SK-N-SH (cell line): ENCODE measurements at regions not wholly inside any gene's neighbourhood (a gene's known extent, or its start where the extent isn't known, plus 50 kb on each side); places are given as distances from the start of the nearest gene placed in this dataset.

Source experiments
- FOXJ3 ChIP-seq: sonication (generic); formaldehyde crosslinking; IDR thresholded peaks from 2 replicates; pipeline ENCODE4 v1.5.1; 2020; ENCODE audit warnings: mild to moderate bottlenecking, missing genetic modification reagents
- GATA2 ChIP-seq: sonication (generic); formaldehyde crosslinking; IDR thresholded peaks from 2 replicates; pipeline ENCODE4 v1.5.0; 2020; ENCODE audit warnings: mild to moderate bottlenecking, missing genetic modification reagents
- JUND ChIP-seq: IDR thresholded peaks from 2 replicates; pipeline ENCODE4 v1.4.0; 2012
- MXI1 ChIP-seq: IDR thresholded peaks from 2 replicates; pipeline ENCODE4 v1.6.1; 2012; ENCODE audit warnings: mild to moderate bottlenecking, low read depth, low read length, improper control_type of control experiment
- TAF1 ChIP-seq: IDR thresholded peaks from 2 replicates; pipeline ENCODE4 v1.6.1; 2012; ENCODE audit warnings: low read depth, mild to moderate bottlenecking, low read length, moderate library complexity, borderline replicate concordance
- TF ChIP-seq, protein P1 (sequence below): fragments of 200-600 bp; sonication (generic); IDR thresholded peaks from 2 replicates; pipeline ENCODE4 v1.6.1; 2017; ENCODE audit warnings: antibody characterized with exemption, mild to moderate bottlenecking, moderate library complexity
- TF ChIP-seq, protein P2 (sequence below): IDR thresholded peaks from 2 replicates; pipeline ENCODE4 v1.4.0; 2012; ENCODE audit warnings: low read depth, borderline replicate concordance
- TF ChIP-seq, protein P3 (sequence below): IDR thresholded peaks from 2 replicates; pipeline ENCODE4 v1.6.1; 2012; ENCODE audit warnings: mild to moderate bottlenecking, low read depth, low read length, moderate library complexity
- TF ChIP-seq, protein P4 (sequence below): IDR thresholded peaks from 2 replicates; pipeline ENCODE4 v1.4.0; 2012; ENCODE audit warnings: low read depth, borderline replicate concordance

DNA sequence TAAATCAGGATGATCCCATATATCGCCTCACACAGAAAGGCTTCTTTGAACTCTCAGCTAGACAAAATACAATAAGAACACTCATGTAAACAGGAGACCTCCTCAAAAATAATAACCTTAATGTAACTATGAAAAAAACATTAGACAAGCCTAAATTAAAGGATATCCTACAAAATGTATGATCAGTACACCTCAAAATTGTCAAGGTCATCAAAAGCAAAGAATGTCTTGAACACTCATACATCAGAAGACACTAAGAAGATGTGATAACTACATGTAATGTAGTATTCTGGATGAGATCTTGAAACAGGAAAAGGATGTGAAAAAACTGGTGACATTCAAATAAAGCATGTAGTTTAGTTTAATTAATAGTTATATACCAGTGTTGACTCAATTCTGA, 616.8 kb upstream of the ZEB2 start:
- TF ChIP-seq, protein P1, sequence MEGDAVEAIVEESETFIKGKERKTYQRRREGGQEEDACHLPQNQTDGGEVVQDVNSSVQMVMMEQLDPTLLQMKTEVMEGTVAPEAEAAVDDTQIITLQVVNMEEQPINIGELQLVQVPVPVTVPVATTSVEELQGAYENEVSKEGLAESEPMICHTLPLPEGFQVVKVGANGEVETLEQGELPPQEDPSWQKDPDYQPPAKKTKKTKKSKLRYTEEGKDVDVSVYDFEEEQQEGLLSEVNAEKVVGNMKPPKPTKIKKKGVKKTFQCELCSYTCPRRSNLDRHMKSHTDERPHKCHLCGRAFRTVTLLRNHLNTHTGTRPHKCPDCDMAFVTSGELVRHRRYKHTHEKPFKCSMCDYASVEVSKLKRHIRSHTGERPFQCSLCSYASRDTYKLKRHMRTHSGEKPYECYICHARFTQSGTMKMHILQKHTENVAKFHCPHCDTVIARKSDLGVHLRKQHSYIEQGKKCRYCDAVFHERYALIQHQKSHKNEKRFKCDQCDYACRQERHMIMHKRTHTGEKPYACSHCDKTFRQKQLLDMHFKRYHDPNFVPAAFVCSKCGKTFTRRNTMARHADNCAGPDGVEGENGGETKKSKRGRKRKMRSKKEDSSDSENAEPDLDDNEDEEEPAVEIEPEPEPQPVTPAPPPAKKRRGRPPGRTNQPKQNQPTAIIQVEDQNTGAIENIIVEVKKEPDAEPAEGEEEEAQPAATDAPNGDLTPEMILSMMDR, result no peak
- TF ChIP-seq GATA2 (CRISPR knock-in tag), result no peak
- TF ChIP-seq JUND, result no peak
- TF ChIP-seq TAF1, result no peak
- no peak for TF ChIP-seq FOXJ3 (CRISPR knock-in tag)
- TF ChIP-seq, protein P2, sequence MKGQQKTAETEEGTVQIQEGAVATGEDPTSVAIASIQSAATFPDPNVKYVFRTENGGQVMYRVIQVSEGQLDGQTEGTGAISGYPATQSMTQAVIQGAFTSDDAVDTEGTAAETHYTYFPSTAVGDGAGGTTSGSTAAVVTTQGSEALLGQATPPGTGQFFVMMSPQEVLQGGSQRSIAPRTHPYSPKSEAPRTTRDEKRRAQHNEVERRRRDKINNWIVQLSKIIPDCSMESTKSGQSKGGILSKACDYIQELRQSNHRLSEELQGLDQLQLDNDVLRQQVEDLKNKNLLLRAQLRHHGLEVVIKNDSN, result no peak
- TF ChIP-seq, protein P3, sequence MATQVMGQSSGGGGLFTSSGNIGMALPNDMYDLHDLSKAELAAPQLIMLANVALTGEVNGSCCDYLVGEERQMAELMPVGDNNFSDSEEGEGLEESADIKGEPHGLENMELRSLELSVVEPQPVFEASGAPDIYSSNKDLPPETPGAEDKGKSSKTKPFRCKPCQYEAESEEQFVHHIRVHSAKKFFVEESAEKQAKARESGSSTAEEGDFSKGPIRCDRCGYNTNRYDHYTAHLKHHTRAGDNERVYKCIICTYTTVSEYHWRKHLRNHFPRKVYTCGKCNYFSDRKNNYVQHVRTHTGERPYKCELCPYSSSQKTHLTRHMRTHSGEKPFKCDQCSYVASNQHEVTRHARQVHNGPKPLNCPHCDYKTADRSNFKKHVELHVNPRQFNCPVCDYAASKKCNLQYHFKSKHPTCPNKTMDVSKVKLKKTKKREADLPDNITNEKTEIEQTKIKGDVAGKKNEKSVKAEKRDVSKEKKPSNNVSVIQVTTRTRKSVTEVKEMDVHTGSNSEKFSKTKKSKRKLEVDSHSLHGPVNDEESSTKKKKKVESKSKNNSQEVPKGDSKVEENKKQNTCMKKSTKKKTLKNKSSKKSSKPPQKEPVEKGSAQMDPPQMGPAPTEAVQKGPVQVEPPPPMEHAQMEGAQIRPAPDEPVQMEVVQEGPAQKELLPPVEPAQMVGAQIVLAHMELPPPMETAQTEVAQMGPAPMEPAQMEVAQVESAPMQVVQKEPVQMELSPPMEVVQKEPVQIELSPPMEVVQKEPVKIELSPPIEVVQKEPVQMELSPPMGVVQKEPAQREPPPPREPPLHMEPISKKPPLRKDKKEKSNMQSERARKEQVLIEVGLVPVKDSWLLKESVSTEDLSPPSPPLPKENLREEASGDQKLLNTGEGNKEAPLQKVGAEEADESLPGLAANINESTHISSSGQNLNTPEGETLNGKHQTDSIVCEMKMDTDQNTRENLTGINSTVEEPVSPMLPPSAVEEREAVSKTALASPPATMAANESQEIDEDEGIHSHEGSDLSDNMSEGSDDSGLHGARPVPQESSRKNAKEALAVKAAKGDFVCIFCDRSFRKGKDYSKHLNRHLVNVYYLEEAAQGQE, result no peak
- no peak for TF ChIP-seq MXI1
- TF ChIP-seq, protein P4, sequence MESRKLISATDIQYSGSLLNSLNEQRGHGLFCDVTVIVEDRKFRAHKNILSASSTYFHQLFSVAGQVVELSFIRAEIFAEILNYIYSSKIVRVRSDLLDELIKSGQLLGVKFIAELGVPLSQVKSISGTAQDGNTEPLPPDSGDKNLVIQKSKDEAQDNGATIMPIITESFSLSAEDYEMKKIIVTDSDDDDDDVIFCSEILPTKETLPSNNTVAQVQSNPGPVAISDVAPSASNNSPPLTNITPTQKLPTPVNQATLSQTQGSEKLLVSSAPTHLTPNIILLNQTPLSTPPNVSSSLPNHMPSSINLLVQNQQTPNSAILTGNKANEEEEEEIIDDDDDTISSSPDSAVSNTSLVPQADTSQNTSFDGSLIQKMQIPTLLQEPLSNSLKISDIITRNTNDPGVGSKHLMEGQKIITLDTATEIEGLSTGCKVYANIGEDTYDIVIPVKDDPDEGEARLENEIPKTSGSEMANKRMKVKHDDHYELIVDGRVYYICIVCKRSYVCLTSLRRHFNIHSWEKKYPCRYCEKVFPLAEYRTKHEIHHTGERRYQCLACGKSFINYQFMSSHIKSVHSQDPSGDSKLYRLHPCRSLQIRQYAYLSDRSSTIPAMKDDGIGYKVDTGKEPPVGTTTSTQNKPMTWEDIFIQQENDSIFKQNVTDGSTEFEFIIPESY, result no peak
